ENCODE measurements at regions not wholly inside any gene's neighbourhood (a gene's known extent, or its start where the extent isn't known, plus 50 kb on each side); places are given as distances from the start of the nearest gene placed in this dataset.

DNA sequence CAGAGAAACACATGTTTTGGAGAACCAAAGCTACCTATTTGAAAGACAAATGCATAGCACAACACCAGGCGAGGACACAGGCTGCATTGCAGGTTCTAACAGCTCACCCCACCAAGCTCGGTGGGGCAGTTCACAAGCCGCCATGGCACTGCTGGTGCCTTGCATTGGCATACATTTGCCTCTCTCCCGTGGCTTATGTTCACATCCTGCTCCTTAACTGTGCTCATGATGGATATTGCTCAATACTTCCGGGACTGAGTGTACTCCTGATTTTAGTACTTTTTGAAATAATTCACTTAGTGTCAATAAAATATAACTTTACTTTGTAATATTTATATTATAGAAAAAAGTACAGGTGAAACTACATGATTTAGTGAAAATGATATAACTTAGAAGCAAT is 1187.4 kb upstream of the NCAM2 start:
- Histone ChIP-seq H3K27ac (no peak overlapping the region), H3K36me3 (replicated peaks) (no peaks in the 10 kb centered on the region), H3K27me3 (replicated peaks) (no peaks in the 10 kb centered on the region), H3K4me3 (ENCODE audit: low read depth, low read length) (no peak overlapping the region)
- TF ChIP-seq, protein P1, sequence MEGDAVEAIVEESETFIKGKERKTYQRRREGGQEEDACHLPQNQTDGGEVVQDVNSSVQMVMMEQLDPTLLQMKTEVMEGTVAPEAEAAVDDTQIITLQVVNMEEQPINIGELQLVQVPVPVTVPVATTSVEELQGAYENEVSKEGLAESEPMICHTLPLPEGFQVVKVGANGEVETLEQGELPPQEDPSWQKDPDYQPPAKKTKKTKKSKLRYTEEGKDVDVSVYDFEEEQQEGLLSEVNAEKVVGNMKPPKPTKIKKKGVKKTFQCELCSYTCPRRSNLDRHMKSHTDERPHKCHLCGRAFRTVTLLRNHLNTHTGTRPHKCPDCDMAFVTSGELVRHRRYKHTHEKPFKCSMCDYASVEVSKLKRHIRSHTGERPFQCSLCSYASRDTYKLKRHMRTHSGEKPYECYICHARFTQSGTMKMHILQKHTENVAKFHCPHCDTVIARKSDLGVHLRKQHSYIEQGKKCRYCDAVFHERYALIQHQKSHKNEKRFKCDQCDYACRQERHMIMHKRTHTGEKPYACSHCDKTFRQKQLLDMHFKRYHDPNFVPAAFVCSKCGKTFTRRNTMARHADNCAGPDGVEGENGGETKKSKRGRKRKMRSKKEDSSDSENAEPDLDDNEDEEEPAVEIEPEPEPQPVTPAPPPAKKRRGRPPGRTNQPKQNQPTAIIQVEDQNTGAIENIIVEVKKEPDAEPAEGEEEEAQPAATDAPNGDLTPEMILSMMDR (IDR thresholded peaks at IDR 0.05; ENCODE audit: low read depth, low read length, missing control alignments) = no peak
- no peak for DNase-seq
- in situ Hi-C loops (cut with HindIII; ENCODE audit: low pct_ligation_motif_present, low sequenced_read_pairs) = no loop called here

DNA sequence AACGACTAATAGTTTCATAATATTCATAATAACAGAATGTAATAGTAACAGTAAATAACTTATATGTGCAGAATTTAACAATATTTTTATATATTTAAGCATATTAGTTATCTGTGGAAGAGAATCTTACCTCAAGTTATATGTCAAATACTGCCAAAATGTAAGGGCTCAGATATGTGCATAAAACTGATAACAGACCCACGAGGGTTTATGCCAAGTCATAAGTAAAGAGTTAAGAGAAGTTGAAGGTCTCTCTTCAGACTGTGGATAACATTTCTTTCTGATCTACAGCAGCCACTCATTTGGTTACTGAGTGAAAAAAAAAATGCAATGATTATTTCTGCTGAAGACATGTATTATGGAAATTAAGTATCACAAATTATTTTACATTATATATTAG is 1167.8 kb upstream of the NCAM2 start:
- Histone ChIP-seq H3K36me3 (replicated peaks) (no peaks in the 10 kb centered on the region), H3K27me3 (replicated peaks) (no peaks in the 10 kb centered on the region)
- in situ Hi-C loops (cut with HindIII; ENCODE audit: low pct_ligation_motif_present, low sequenced_read_pairs) = no loop called here

DNA sequence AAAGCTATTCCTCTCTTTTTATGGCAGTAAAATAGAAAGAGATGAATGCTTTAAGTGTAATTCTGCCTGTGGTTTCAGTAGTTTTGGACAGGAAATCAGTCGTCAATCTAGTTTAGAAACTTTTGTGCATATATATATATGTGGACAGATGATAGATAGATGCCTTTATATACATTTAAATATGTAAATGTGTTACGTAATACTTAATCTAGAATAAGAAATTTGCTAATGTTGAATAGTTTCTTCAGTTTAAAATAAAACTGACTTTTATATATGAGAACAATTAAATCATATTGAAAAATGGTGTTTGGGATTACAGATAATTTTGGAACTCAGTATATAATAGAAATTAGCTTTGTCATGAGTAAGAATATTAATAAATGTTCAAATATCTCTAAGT is 1165.7 kb upstream of the NCAM2 start:
- H3K27me3 ChIP-seq (replicated peaks) = no peaks in the 10 kb centered on the region
- in situ Hi-C loops (cut with HindIII; ENCODE audit: low pct_ligation_motif_present, low sequenced_read_pairs) = no loop called here
- DNase-seq = no peak
- TF ChIP-seq, protein P1 (IDR thresholded peaks at IDR 0.05; ENCODE audit: low read depth, low read length, missing control alignments) = no peak
- no peak overlapping the region for H3K4me3 ChIP-seq (ENCODE audit: low read depth, low read length)
- H3K27ac ChIP-seq = no peak overlapping the region
- H3K36me3 ChIP-seq (replicated peaks) = no peaks in the 10 kb centered on the region

More for the DNA sequence above, 1167.8 kb upstream of the NCAM2 start:
- no peak overlapping the region for H3K4me3 ChIP-seq (ENCODE audit: low read depth, low read length)
- no peak overlapping the region for H3K27ac ChIP-seq
- TF ChIP-seq, protein P1 (IDR thresholded peaks at IDR 0.05; ENCODE audit: low read depth, low read length, missing control alignments) = no peak
- no peak for DNase-seq

DNA sequence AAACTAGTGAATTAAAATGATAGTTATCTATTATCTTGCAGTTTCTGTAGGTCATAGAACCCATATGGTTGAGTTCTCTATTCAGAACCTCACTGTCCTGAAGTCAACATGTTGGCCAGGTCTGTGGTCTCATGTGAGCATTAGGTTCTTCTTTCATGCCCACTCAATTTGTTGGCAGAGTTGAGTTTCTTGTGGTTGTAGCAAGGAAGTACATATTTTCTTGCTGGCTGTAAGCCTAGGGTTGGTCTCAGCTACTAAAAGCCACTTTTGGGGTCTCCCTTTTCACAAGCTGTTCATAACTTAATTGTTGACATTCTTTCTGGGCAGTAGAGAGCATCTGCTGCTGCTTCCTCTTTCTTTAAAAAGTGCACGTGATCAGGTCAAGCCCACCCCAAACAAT is 1165.1 kb upstream of the NCAM2 start:
- no peaks in the 10 kb centered on the region for H3K36me3 ChIP-seq (replicated peaks)
- TF ChIP-seq, protein P1 (IDR thresholded peaks at IDR 0.05; ENCODE audit: low read depth, low read length, missing control alignments) = no peak
- no peak for DNase-seq
- in situ Hi-C loops (cut with HindIII; ENCODE audit: low pct_ligation_motif_present, low sequenced_read_pairs) = no loop called here
- no peak overlapping the region for H3K4me3 ChIP-seq (ENCODE audit: low read depth, low read length)
- H3K27me3 ChIP-seq (replicated peaks) = no peaks in the 10 kb centered on the region
- no peak overlapping the region for H3K27ac ChIP-seq

DNA sequence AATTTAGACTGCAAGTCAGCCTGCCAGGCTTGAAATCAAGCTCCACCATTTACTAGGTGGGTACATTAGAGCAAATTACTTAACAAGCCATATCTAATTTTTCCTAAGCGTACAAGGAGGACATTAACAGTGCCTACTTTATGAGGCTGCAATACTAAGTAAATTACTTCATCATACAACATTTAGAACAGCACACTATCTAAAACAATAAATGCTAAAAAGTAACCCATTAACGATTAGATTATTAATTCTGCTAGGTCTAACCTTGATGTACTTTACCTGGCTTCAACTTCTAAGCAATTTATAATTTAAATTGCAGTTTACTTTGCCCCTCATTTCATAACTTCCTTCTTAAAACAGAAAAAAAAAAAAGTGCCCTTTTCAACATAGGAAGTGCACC is 1155.6 kb upstream of the NCAM2 start:
- DNase-seq = no peak
- H3K4me3 ChIP-seq (ENCODE audit: low read depth, low read length) = no peak overlapping the region
- TF ChIP-seq, protein P1 (IDR thresholded peaks at IDR 0.05; ENCODE audit: low read depth, low read length, missing control alignments) = no peak
- no peak overlapping the region for H3K27ac ChIP-seq
- in situ Hi-C loops (cut with HindIII; ENCODE audit: low pct_ligation_motif_present, low sequenced_read_pairs) = no loop called here
- no peaks in the 10 kb centered on the region for H3K27me3 ChIP-seq (replicated peaks)
- no peaks in the 10 kb centered on the region for H3K36me3 ChIP-seq (replicated peaks)

DNA sequence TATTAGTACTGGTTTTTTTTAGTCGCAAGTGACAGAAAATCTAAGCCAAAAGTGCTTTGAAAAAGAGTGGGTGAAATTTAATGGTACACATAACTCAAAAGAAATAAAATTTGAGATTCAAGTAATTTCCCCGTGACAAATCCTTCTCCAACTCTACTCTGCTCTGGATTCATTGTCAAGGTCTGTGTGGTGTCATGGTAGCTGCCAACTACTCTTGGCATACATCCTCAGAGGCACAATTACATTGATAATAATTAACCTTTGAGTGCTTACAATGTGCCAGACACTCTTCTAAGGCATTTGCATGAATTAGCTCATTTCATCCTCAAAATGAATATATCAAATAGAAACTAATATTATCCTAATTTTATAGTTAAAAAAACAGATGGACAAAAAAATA is 1153.9 kb upstream of the NCAM2 start:
- no peak for DNase-seq
- Histone ChIP-seq H3K36me3 (replicated peaks) (no peaks in the 10 kb centered on the region), H3K27me3 (replicated peaks) (no peaks in the 10 kb centered on the region), H3K27ac (no peak overlapping the region), H3K4me3 (ENCODE audit: low read depth, low read length) (no peak overlapping the region)
- TF ChIP-seq, protein P1 (IDR thresholded peaks at IDR 0.05; ENCODE audit: low read depth, low read length, missing control alignments) = no peak
- in situ Hi-C loops (cut with HindIII; ENCODE audit: low pct_ligation_motif_present, low sequenced_read_pairs) = no loop called here
